ENCODE measurements at regions not wholly inside any gene's neighbourhood (a gene's known extent, or its start where the extent isn't known, plus 50 kb on each side); places are given as distances from the start of the nearest gene placed in this dataset.

DNA sequence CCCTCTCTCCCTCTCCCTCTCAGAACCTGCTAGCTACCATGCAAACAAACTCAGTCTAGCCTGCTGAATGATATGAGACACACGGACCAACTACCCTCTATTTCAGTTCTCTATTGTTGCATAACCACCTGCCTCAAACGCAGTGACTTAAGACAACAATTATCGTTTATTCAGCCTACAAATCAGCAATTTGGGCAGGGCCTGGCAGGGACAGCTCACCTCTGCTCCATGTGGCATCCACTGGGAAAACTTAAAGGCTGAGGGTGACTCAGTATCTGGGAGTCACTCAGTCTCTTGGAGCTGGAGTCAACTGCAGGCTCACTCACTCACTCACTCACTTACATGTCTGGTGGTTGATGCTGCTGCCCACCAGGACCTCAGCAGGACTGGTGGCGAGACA is 121.3 kb downstream of the SEC16B start:
- H3K4me1 Mint-ChIP-seq, result no peaks in the 10 kb centered on the region
- H3K27me3 Mint-ChIP-seq, result no peaks in the 10 kb centered on the region
- ATAC-seq (ENCODE audit: low read depth), result no peak
- H3K4me3 Mint-ChIP-seq, result no peak overlapping the region
- H3K9me3 Mint-ChIP-seq, result no peaks in the 10 kb centered on the region
- H3K27ac Mint-ChIP-seq, result no peak overlapping the region
- ChIA-PET CTCF (no interaction called here), POLR2A (no interaction called here)
- TF ChIP-seq, protein P1, sequence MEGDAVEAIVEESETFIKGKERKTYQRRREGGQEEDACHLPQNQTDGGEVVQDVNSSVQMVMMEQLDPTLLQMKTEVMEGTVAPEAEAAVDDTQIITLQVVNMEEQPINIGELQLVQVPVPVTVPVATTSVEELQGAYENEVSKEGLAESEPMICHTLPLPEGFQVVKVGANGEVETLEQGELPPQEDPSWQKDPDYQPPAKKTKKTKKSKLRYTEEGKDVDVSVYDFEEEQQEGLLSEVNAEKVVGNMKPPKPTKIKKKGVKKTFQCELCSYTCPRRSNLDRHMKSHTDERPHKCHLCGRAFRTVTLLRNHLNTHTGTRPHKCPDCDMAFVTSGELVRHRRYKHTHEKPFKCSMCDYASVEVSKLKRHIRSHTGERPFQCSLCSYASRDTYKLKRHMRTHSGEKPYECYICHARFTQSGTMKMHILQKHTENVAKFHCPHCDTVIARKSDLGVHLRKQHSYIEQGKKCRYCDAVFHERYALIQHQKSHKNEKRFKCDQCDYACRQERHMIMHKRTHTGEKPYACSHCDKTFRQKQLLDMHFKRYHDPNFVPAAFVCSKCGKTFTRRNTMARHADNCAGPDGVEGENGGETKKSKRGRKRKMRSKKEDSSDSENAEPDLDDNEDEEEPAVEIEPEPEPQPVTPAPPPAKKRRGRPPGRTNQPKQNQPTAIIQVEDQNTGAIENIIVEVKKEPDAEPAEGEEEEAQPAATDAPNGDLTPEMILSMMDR (IDR thresholded peaks at IDR 0.05), result no peak
- no peak for DNase-seq
- intact Hi-C loops (cut with micrococcal nuclease), result no loop called here
- H3K36me3 Mint-ChIP-seq (ENCODE audit: low read depth), result no peaks in the 10 kb centered on the region

DNA sequence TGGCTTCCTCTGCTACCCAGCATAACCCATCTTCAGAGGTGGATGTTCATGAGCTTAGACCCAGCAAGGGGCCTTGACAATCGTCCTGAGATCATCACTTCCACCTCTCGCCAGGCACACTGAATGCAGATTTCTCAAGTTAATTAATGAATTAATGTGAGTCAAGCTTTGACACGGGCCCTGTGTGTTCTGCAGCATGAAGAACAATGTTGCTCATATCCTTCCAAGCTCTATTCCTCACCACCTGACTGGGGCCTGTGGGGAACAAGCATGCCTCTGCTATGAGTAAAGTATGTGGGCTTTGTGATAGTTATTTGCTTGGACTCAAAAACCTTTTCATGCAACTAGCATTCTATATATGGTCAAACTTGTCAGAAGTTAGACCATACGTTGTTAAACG is 122.0 kb downstream of the SEC16B start:
- H3K36me3 Mint-ChIP-seq (ENCODE audit: low read depth), result no peaks in the 10 kb centered on the region
- POLR2A ChIA-PET, result no interaction called here
- no peaks in the 10 kb centered on the region for H3K4me1 Mint-ChIP-seq
- DNase-seq (no peak), ATAC-seq (ENCODE audit: low read depth) (no peak)
- CTCF ChIA-PET, result no interaction called here
- H3K9me3 Mint-ChIP-seq, result no peaks in the 10 kb centered on the region
- H3K4me3 Mint-ChIP-seq, result no peak overlapping the region
- no peak overlapping the region for H3K27ac Mint-ChIP-seq
- H3K27me3 Mint-ChIP-seq, result no peaks in the 10 kb centered on the region
- TF ChIP-seq, protein P1 (IDR thresholded peaks at IDR 0.05), result no peak
- intact Hi-C loops (cut with micrococcal nuclease), result no loop called here

DNA sequence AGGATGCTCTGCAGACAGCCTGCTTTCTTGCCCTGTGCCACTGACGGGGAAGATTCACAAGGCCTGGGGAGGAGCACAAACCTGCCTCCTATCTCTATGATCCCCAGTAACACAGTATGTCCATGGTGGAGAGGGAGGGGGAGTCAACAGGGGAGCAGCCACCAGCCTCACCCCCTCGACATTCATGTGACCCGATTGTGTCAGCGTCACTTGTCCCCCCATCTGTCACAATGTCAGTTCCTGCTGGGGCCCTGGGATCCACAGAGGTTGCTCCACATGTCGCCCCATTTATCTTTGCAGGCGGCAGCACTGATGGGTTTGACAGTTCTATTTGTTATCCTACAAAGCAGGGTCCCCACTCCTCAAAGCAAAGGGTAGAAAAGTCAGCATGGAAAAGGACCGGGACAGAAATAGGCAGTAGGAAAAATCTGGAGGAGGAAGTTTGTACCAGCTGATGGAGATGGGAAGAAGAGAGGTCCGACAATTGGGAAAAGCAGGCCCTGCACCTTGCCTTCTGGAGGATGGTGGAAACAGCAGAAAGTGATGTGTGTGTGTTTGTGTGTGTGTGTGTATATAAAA is 130.9 kb downstream of the SEC16B start:
- Mint-ChIP-seq H3K27ac (no peak overlapping the region), H3K4me3 (no peak overlapping the region), H3K4me1 (no peaks in the 10 kb centered on the region), H3K27me3 (no peaks in the 10 kb centered on the region), H3K9me3 (no peaks in the 10 kb centered on the region), H3K36me3 (ENCODE audit: low read depth) (no peaks in the 10 kb centered on the region)
- ATAC-seq (ENCODE audit: low read depth) (no peak), DNase-seq (no peak)
- ChIA-PET CTCF (no interaction called here), POLR2A (no interaction called here)
- intact Hi-C loops (cut with micrococcal nuclease), result no loop called here
- TF ChIP-seq, protein P1 (IDR thresholded peaks at IDR 0.05), result no peak

DNA sequence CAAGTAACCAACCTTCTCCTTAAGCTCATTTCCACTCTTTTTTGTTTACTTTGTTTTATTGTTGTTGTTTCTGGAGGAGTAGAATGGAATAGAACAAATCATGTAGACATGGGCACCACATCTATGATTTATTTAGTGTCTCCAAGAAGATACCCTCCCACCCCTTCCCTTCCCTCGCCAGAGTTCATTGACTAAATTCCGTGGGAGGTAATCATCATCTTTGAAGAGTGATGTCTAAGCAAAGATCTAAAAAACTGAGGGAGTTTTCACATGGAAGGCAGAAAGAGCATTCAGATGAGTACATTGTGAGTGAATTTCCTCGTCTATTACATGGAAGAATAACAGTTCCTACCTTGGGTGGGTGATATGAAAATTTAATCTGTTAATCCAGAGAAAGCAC is 136.2 kb downstream of the SEC16B start:
- POLR2A ChIA-PET, result no interaction called here
- Mint-ChIP-seq H3K9me3 (no peaks in the 10 kb centered on the region), H3K27me3 (no peaks in the 10 kb centered on the region), H3K4me1 (no peaks in the 10 kb centered on the region), H3K27ac (no peak overlapping the region), H3K4me3 (no peak overlapping the region), H3K36me3 (ENCODE audit: low read depth) (no peaks in the 10 kb centered on the region)
- DNase-seq (no peak), ATAC-seq (ENCODE audit: low read depth) (no peak)
- intact Hi-C loops (cut with micrococcal nuclease), result no loop called here
- TF ChIP-seq, protein P1 (IDR thresholded peaks at IDR 0.05), result no peak
- CTCF ChIA-PET, result no interaction called here

DNA sequence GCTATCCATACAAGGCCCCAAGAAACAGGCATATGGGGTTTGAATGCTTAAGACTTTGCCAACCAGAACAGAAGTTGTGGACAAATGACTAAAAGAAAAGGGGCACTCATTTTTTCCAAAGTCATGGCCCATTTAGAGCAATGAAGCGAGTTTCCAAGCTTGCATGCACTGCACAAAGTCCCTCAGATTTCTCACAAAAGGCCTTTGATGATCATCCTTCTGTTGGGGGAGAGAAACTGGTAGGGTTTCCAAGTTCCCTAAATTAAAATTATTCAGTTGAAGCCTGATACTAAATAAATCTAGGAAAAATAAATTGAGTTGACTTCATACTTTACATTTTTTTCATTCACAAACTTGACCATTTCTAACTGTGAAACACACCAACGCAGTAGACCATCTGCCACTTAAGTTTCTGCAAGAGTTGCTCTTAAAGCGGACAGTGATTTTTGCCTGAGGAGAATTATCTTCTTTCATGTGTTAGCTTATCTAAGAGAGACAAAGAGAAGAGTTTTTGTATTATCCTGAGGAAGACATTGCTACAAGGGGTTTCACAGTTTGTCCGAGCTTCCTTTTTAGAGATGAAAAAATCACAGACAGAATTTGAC is 139.2 kb downstream of the SEC16B start:
- intact Hi-C loops (cut with micrococcal nuclease), result no loop called here
- no peak for ATAC-seq (ENCODE audit: low read depth)
- H3K27ac Mint-ChIP-seq, result no peak overlapping the region
- ChIA-PET CTCF (no interaction called here), POLR2A (no interaction called here)
- DNase-seq, result no peak
- H3K4me1 Mint-ChIP-seq, result no peaks in the 10 kb centered on the region
- H3K4me3 Mint-ChIP-seq, result no peak overlapping the region
- H3K9me3 Mint-ChIP-seq, result no peaks in the 10 kb centered on the region
- H3K27me3 Mint-ChIP-seq, result no peaks in the 10 kb centered on the region
- TF ChIP-seq, protein P1 (IDR thresholded peaks at IDR 0.05), result no peak
- no peaks in the 10 kb centered on the region for H3K36me3 Mint-ChIP-seq (ENCODE audit: low read depth)
